Ecto neural progenitor cell (in vitro differentiated cells): ENCODE measurements at regions not wholly inside any gene's neighbourhood (a gene's known extent, or its start where the extent isn't known, plus 50 kb on each side); places are given as distances from the start of the nearest gene placed in this dataset.
"Not testable (repeated sequence)": the region's sequence is repeated elsewhere in the genome, so short reads cannot be mapped to it uniquely, and the experiment has no call there.

Experiments used
- DNase-seq: peaks from one replicate; pipeline ENCODE4 v3.0.0-alpha.2; 2018; ENCODE audit warnings: low spot score

GRCh38 chr9:129545876-129546275 is 75.0 kb downstream of the C9orf50 start:
- DNase-seq, result not testable (repeated sequence)

- DNase-seq, result no peak
These were observed 76.1 kb downstream of the C9orf50 start for GRCh38 chr9:129544761-129545160.

DNA sequence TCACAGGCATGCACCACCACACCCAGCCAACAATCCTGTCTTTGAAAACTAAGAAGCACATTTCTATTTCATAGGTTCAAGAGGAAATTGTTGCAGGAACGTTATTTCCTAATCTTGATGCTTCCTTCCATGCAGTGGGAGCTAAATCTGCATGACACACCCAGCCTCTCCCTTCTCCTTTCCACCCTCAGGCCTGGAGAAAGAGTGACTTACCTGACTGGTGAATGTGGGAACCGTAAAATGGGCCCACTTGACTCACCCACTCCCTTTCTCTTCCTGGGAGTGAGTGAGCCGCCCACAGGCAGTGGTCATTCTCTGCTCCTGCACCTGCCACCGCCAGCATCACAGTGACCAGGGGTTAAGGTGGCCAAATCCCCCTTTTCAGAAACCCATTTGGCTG is 78.2 kb downstream of the C9orf50 start:
- DNase-seq, result no peak

DNA sequence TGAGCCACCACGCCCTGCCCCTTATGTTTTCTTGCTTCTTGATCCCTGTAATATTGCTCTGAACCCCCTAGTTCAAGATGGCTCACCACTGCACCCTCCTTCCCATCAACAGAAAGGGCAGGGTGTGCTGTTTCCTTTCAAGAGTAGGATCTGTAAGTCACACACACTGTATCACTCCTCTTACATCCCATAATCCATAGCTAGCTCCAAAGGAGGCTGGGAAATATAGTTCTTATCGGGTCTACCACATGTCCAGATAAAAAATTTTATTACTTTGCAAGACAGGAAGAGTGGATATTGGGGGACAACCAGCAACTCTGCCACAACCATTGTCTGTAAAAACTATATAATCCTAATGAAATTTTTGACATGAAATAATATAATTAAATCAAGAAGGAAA is 79.6 kb downstream of the C9orf50 start:
- no peak for DNase-seq

- DNase-seq, result no peak
These were observed 81.5 kb downstream of the C9orf50 start for GRCh38 chr9:129539446-129539845.

- DNase-seq, result not testable (repeated sequence)
These were observed 89.0 kb downstream of the C9orf50 start for GRCh38 chr9:129531860-129532402.

- DNase-seq, result not testable (repeated sequence)
These were observed 92.9 kb downstream of the C9orf50 start for GRCh38 chr9:129527955-129528354.

- no peak for DNase-seq
These were observed 95.2 kb downstream of the C9orf50 start for GRCh38 chr9:129525656-129526196.

- DNase-seq, result no peak
These were observed 96.2 kb downstream of the C9orf50 start for GRCh38 chr9:129524582-129525270.

DNA sequence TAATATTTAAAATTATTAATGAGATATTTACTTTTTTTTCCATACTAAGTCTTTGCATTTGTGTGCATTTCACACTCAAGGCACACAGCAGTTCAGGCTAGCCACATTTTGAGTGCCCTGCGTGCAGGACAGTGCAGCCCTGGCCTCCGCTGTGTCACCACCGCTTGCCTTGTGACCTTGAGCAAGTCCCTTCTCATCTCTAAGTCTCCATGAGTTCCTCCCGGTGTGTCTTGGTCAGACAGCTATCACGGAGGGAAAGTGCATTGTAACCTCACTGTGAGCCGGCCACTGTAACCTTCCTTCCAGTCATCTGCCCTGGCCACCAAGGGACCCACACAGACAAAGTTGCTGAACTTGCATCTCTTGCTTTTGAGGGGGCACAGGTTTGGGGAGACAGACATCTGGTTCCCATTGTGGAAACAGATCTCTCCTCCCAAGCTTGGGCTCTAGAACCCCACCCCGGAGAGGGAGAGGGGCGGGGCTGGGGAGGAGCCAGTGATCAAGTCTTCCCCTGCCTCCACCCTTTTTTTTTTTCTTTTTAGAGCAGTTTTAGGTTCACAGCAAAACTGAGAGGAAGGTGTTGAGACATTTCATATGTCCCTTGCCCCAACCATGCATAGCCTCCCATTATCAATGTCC is 96.8 kb downstream of the C9orf50 start:
- DNase-seq, result no peak

DNA sequence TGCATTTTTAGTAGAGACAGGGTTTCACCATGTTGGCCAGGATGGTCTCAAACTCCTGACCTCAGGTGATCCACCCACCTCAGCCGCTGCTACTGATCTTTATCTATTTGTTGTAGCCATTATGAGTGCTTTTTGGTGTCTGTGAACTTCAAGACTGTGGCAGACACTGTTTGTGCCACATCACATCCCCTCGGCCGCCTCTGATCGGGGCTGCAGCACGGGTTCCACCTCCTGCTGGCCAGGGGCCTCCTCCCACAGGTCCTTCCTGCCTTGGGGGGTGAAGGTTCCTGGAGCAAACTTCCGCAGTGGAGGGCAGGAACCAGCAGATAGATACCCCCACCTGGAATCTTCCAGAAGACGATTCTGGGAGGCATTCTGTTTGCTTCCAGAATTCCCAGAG is 98.5 kb downstream of the C9orf50 start:
- no peak for DNase-seq

DNA sequence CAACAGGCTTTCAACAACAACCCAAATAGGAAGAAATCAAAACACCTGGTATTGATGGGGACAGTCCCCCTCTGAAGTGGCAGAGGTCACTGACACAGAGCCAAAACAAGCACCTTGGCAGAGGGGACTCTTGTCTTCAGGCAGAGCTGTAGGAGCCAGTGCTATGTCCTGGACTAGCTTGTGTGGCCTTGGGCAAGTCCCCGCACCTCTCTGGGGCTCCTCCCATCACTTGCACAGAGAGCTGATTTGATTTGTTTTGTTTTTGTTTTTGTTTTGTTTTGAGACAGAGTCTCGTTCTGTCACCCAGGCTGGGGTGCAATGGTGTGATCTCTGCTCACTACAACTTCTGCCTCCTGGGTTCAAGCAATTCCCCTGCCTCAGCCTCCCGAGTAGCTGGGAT is 100.8 kb downstream of the C9orf50 start:
- no peak for DNase-seq

DNA sequence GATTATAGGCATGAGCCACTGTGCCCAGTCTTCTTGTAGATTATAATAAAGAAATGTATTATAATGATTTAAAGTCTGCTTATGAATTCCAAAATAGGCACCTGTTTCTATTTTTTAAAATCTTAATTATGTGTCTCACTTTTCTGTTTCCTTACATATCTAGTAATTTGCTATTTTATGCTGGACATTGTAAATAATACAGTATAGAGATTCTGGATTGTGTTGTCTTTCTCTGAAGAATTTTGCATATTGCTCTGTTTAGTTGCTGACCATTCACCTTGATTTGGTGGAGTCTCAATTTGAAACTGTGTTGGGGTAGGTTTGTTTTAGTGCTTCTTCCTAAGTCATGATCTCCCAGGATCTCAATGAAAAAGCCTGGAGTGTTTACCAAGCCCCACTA is 102.8 kb downstream of the C9orf50 start:
- no peak for DNase-seq

GRCh38 chr9:129517006-129517405 is 103.9 kb downstream of the C9orf50 start:
- DNase-seq, result no peak

- no peak for DNase-seq
These were observed 106.0 kb downstream of the C9orf50 start for GRCh38 chr9:129514891-129515290.

DNA sequence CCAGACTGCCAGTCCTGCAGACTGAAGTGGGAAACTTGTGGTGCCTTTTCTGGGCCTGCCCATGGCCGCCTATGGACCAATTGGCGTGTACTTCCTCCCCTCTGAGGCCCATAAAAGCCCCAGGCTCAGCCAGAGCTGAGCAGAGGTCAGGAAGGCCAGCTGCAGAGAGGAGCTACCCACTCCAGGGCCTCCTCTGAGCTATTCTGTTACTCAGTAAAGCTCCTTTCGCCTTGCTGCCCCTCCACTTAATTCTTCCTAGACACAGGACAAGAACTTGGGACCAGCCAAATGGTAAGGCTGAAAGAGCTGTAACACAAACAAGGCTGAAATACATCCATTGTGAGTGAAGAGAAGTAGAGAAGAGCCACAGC is 106.4 kb downstream of the C9orf50 start:
- no peak for DNase-seq

- DNase-seq, result no peak
These were observed 106.9 kb downstream of the C9orf50 start for GRCh38 chr9:129513856-129514496.

DNA sequence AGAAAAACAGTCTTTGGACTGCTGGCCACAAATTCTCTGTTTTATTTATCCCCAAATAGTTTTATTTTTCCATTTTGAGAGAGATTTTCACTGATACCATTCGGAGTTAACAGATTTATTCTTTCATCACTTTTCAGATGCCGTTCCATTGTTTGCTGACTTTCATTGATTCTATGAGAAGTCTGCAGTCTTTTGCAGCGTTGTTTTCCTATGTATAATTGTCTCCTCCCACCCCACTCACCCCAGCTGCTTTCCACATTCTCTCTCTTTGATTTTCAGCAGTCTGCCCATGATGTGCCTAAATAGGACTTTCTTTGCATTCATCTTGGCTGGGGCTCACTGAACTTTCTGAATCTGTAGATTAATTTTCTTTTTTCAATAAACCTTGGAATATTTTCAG is 107.6 kb downstream of the C9orf50 start:
- no peak for DNase-seq

- no peak for DNase-seq
These were observed 109.5 kb downstream of the C9orf50 start for GRCh38 chr9:129511285-129511900.

DNA sequence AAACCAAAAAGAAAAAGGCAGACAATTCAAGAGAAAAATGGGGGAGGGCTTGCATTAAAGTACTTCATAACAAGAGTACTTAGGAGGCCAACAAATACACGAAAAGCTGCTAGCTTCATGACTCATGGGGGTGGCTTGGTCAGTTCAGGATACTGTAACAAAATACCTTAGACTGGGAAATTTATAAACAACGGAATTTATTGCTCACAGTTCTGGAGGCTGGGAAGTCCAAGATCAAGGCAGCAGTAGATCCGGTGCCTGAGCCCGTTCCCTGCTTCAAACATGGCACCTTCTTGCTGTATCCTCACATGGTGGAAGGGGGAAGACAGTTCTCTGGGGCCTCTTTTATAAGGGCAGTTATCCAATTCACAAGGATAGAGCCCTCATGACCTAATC is 111.4 kb downstream of the C9orf50 start:
- DNase-seq, result no peak

DNA sequence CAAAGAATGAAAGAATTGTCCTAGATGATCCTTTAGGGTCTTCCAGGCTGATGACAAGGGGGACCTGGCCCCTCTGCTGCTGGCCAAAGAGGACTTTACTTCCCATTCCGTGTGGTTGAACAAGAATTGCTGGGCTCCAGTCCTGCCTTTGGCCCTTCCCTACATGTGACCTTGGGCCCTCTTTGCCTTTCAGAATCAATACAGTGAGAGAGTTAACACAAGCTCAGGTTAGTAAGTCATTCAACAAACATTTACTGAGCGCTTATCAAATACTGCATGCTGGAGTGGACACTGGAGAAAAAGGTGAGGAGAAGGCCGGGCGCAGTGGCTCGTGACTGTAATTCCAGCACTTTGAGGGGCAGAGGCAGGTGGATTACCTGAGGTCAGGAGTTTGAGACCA is 113.1 kb downstream of the C9orf50 start:
- DNase-seq, result no peak

DNA sequence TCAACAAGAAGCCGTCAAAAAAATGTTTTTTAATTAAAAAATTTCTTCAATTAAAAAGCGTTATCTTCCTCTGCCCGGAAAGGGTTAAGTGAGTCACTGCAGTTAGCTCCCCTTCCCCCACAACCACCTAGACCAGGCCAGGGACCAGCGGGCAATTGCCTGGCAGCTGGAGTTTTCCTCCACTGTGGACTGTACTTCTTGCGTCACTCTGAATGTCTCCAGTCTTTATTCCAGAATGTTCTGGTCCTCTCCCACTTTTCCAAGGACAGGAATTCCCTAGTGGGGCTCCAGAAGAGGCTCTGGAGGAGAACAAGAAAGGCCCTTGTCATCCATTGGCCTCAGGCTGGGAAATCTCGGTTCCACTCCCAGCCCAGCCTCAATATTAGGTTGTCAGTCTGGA is 114.0 kb downstream of the C9orf50 start:
- DNase-seq, result no peak

GRCh38 chr9:129506041-129506440 is 114.9 kb downstream of the C9orf50 start:
- DNase-seq, result no peak
